Erythroblast (primary cell): ENCODE measurements at regions not wholly inside any gene's neighbourhood (a gene's known extent, or its start where the extent isn't known, plus 50 kb on each side); places are given as distances from the start of the nearest gene placed in this dataset.

Experiments
- GATA1 ChIP-seq: IDR thresholded peaks from 2 replicates; pipeline ENCODE4 v1.6.1; 2011; ENCODE audit warnings: low read depth, mild to moderate bottlenecking, control low read depth, low read length, moderate library complexity
- POLR2A ChIP-seq: IDR thresholded peaks from 2 replicates; pipeline ENCODE4 v1.6.1; 2011; ENCODE audit warnings: mild to moderate bottlenecking, low read length

GRCh38 chr3:106323586-106323985, 454.8 kb upstream of the CBLB start:
- TF ChIP-seq POLR2A (no peak), GATA1 (no peak)
